CD14-positive monocyte (primary cell): ENCODE measurements at regions not wholly inside any gene's neighbourhood (a gene's known extent, or its start where the extent isn't known, plus 50 kb on each side); places are given as distances from the start of the nearest gene placed in this dataset.

ENCODE experiments used
- DNase-seq, 3 donors: peaks; one replicate each; pipeline ENCODE4 v3.0.0-alpha.2; 2011 to 2022
- H2AFZ ChIP-seq: 2 replicates; pipeline ENCODE4 v1.6.0; 2012; ENCODE audit warnings: mild to moderate bottlenecking, low read depth, low read length, inconsistent platforms; ENCODE audit not compliant: insufficient read depth, poor library complexity, severe bottlenecking
- H3K27ac ChIP-seq, 2 donors: 1 replicate in 1 of 2; 2 replicates in 1 of 2; pipeline ENCODE4 v1.5.1; 2012 to 2013; ENCODE audit warnings: low read length in 2 of 2, control low read depth in 1 of 2, inconsistent platforms in 1 of 2, low read depth in 1 of 2, mild to moderate bottlenecking in 1 of 2
- H3K27me3 ChIP-seq, 2 donors: one replicate each; pipeline versions ENCODE4 v1.6.0 to v1.6.1; 2011 to 2013; ENCODE audit warnings: low read length in 2 of 2; ENCODE audit not compliant: control insufficient read depth in 2 of 2, insufficient read depth in 2 of 2
- H3K36me3 ChIP-seq, 2 donors: replicated peaks in 1 of 2; 1 replicate in 1 of 2; 2 replicates in 1 of 2; pipeline versions ENCODE4 v1.5.1 to v1.6.1; 2012 to 2013; ENCODE audit warnings: low read length in 2 of 2, control low read depth in 1 of 2, inconsistent platforms in 1 of 2, mild to moderate bottlenecking in 1 of 2; ENCODE audit not compliant: insufficient read depth in 2 of 2, control insufficient read depth in 1 of 2
- H3K4me1 ChIP-seq, 2 donors: 1 replicate in 1 of 2; 2 replicates in 1 of 2; pipeline versions ENCODE4 v1.5.1 to v1.6.1; 2012 to 2013; ENCODE audit warnings: low read length in 2 of 2, control low read depth in 1 of 2, inconsistent platforms in 1 of 2, mild to moderate bottlenecking in 1 of 2, moderate library complexity in 1 of 2; ENCODE audit not compliant: insufficient read depth in 2 of 2, control insufficient read depth in 1 of 2
- H3K4me2 ChIP-seq: replicated peaks from 2 replicates; pipeline ENCODE3; 2012; ENCODE audit warnings: low read length, moderate library complexity, mild to moderate bottlenecking; ENCODE audit not compliant: poor library complexity, severe bottlenecking; ENCODE audit errors: extremely low read depth
- H3K4me3 ChIP-seq, 3 experiments: fragments of 200-600 bp in 1 of 3; sonication (generic) in 1 of 3; replicated peaks in 1 of 3; 1 replicate in 2 of 3; 2 replicates in 1 of 3; pipeline ENCODE4 v1.5.1; 2011 to 2013; ENCODE audit warnings: low read length in 3 of 3, mild to moderate bottlenecking in 3 of 3, control low read depth in 2 of 3, low read depth in 2 of 3, inconsistent platforms in 1 of 3, moderate library complexity in 1 of 3
- H3K79me2 ChIP-seq: 2 replicates; pipeline ENCODE4 v1.6.0; 2012; ENCODE audit warnings: mild to moderate bottlenecking, control low read depth, inconsistent platforms, low read length, moderate library complexity; ENCODE audit not compliant: insufficient read depth
- H3K9ac ChIP-seq: 2 replicates; pipeline ENCODE4 v1.6.0; 2017; ENCODE audit warnings: low read length, mild to moderate bottlenecking; ENCODE audit not compliant: insufficient read depth, poor library complexity, severe bottlenecking
- H3K9me3 ChIP-seq, 2 donors: replicated peaks in 1 of 2; 1 replicate in 1 of 2; 2 replicates in 1 of 2; pipeline versions ENCODE4 v1.5.1 to v1.6.1; 2012 to 2013; ENCODE audit warnings: low read length in 2 of 2, control low read depth in 1 of 2; ENCODE audit not compliant: control insufficient read depth in 1 of 2, insufficient read depth in 1 of 2
- H4K20me1 ChIP-seq: 2 replicates; pipeline ENCODE4 v1.6.0; 2012; ENCODE audit warnings: mild to moderate bottlenecking, low read length, control low read depth, moderate library complexity; ENCODE audit not compliant: insufficient read depth
- H3K27ac Mint-ChIP-seq, 7 donors: one replicate each; pipeline ENCODE4 v1.8.0; 2020; ENCODE audit warnings: mild to moderate bottlenecking in 7 of 7, mixed read lengths in 7 of 7, moderate library complexity in 6 of 7, inconsistent platforms in 2 of 7
- H3K27me3 Mint-ChIP-seq, 3 donors: one replicate each; pipeline ENCODE4 v1.8.0; 2021 to 2022; ENCODE audit warnings: low read depth in 3 of 3, mild to moderate bottlenecking in 3 of 3, mixed read lengths in 3 of 3, moderate library complexity in 3 of 3, inconsistent platforms in 1 of 3
- H3K36me3 Mint-ChIP-seq, 2 donors: one replicate each; pipeline ENCODE4 v1.8.0; 2020; ENCODE audit warnings: mixed read lengths in 2 of 2, inconsistent platforms in 1 of 2, mild to moderate bottlenecking in 1 of 2
- H3K4me1 Mint-ChIP-seq: one replicate; pipeline ENCODE4 v1.8.0; 2020; ENCODE audit warnings: mild to moderate bottlenecking, mixed read lengths
- H3K4me3 Mint-ChIP-seq, 2 donors: one replicate each; pipeline ENCODE4 v1.8.0; 2020; ENCODE audit warnings: mild to moderate bottlenecking in 2 of 2, mixed read lengths in 2 of 2, moderate library complexity in 1 of 2
- H3K9me3 Mint-ChIP-seq, 7 donors: one replicate each; pipeline ENCODE4 v1.8.0; 2020 to 2022; ENCODE audit warnings: mixed read lengths in 7 of 7, mild to moderate bottlenecking in 6 of 7, moderate library complexity in 6 of 7, inconsistent platforms in 2 of 7
- CTCF ChIP-seq: fragments of 200-600 bp; IDR thresholded peaks from one replicate; pipeline ENCODE4 v1.8.0; 2022; ENCODE audit warnings: antibody characterized with exemption, mild to moderate bottlenecking
- WGBS: methylation state at CpG from one replicate; pipeline ENCODE4 v1.1.5; 2013; ENCODE audit warnings: missing lambda C conversion rate; ENCODE audit not compliant: insufficient coverage; 5-methylcytosine and 5-hydroxymethylcytosine counted together
- intact Hi-C, 2 donors: fragments of 100-400 bp; cut with micrococcal nuclease; formaldehyde crosslinking; loops; one replicate each; pipeline versions ENCODE4 v1.15.0 to v1.15.1; 2023

- Histone ChIP-seq H3K36me3 (no peaks in the 10 kb centered on the region), H4K20me1 (no peaks in the 10 kb centered on the region), H2AFZ (no peak overlapping the region), H3K4me2 (no peak overlapping the region), H3K9ac (no peak overlapping the region), H3K9me3 (peaks cover 0 to 4% of the 10 kb centered on the region in 2 donors), H3K79me2 (no peaks in the 10 kb centered on the region), H3K27ac (no peak overlapping the region), H3K27me3 (no peaks in the 10 kb centered on the region), H3K4me3 (no peak overlapping the region), H3K4me1 (no peaks in the 10 kb centered on the region)
- WGBS: 95% methylated on average over 4 of the region's 9 CpGs
- TF ChIP-seq CTCF: no peak
- H3K4me1 Mint-ChIP-seq: no peaks in the 10 kb centered on the region
- intact Hi-C loops: no loop called here
- H3K27ac Mint-ChIP-seq: no peak overlapping the region
- H3K9me3 Mint-ChIP-seq: peaks cover 0 to 7% (median 2%) of the 10 kb centered on the region in 7 donors
- H3K27me3 Mint-ChIP-seq: peaks cover 0 to 3% (median 1%) of the 10 kb centered on the region in 3 donors
- H3K36me3 Mint-ChIP-seq: no peaks in the 10 kb centered on the region
- no peak overlapping the region for H3K4me3 Mint-ChIP-seq
- DNase-seq: no peak
Measured at GRCh38 chr14:97946641-97947040, 1149.5 kb downstream of the VRK1 start.

GRCh38 chr14:97948841-97949240 lies 1151.7 kb downstream of the VRK1 start:
- H3K4me2 ChIP-seq: no peak overlapping the region
- no peaks in the 10 kb centered on the region for H3K36me3 ChIP-seq
- no peak overlapping the region for H2AFZ ChIP-seq
- Mint-ChIP-seq H3K27ac (no peak overlapping the region), H3K9me3 (peaks cover 0 to 7% (median 2%) of the 10 kb centered on the region in 7 donors), H3K4me3 (no peak overlapping the region), H3K27me3 (peaks cover 1 to 3% (median 2%) of the 10 kb centered on the region in 3 donors), H3K36me3 (no peaks in the 10 kb centered on the region), H3K4me1 (no peaks in the 10 kb centered on the region)
- intact Hi-C loops: no loop called here
- no peaks in the 10 kb centered on the region for H3K27me3 ChIP-seq
- TF ChIP-seq CTCF: no peak
- no peak for DNase-seq
- H3K79me2 ChIP-seq: no peaks in the 10 kb centered on the region
- H4K20me1 ChIP-seq: no peaks in the 10 kb centered on the region
- H3K9ac ChIP-seq: no peak overlapping the region
- 87% methylated on average over 12 of the region's 13 CpGs for WGBS
- H3K27ac ChIP-seq: no peak overlapping the region
- H3K4me1 ChIP-seq: no peaks in the 10 kb centered on the region
- H3K9me3 ChIP-seq: peaks cover 0 to 4% of the 10 kb centered on the region in 2 donors
- H3K4me3 ChIP-seq: no peak overlapping the region
